ENCODE measurements at regions not wholly inside any gene's neighbourhood (a gene's known extent, or its start where the extent isn't known, plus 50 kb on each side); places are given as distances from the start of the nearest gene placed in this dataset.

- no peak for DNase-seq (ENCODE audit: low read depth, low spot score)
Measured at GRCh38 chr21:23801292-23801691, 1806.0 kb downstream of the MRPL39 start.

GRCh38 chr21:23799376-23799775, 1807.9 kb downstream of the MRPL39 start:
- no peak for DNase-seq (ENCODE audit: low read depth, low spot score)

GRCh38 chr21:23792300-23792699, 1815.0 kb downstream of the MRPL39 start:
- DNase-seq (ENCODE audit: low read depth, low spot score), result no peak

GRCh38 chr21:23789864-23790263, 1817.4 kb downstream of the MRPL39 start:
- no peak for DNase-seq (ENCODE audit: low read depth, low spot score)

GRCh38 chr21:23780326-23780725, 1827.0 kb downstream of the MRPL39 start:
- no peak for DNase-seq (ENCODE audit: low read depth, low spot score)

GRCh38 chr21:23743821-23744220, 1863.5 kb downstream of the MRPL39 start:
- DNase-seq (ENCODE audit: low read depth, low spot score), result no peak

GRCh38 chr21:23740463-23740862, 1866.8 kb downstream of the MRPL39 start:
- DNase-seq (ENCODE audit: low read depth, low spot score), result no peak

GRCh38 chr21:23732776-23733175, 1874.5 kb downstream of the MRPL39 start:
- no peak for DNase-seq (ENCODE audit: low read depth, low spot score)

- DNase-seq (ENCODE audit: low read depth, low spot score), result no peak
Measured at GRCh38 chr21:23729331-23729730, 1878.0 kb downstream of the MRPL39 start.

- no peak for DNase-seq (ENCODE audit: low read depth, low spot score)
Measured at GRCh38 chr21:23725576-23725975, 1881.7 kb downstream of the MRPL39 start.

- DNase-seq (ENCODE audit: low read depth, low spot score), result no peak
Measured at GRCh38 chr21:23718446-23719285, 1888.6 kb downstream of the MRPL39 start.

- no peak for DNase-seq (ENCODE audit: low read depth, low spot score)
Measured at GRCh38 chr21:23712166-23712565, 1895.1 kb downstream of the MRPL39 start.

GRCh38 chr21:23706431-23706830, 1900.8 kb downstream of the MRPL39 start:
- DNase-seq (ENCODE audit: low read depth, low spot score), result no peak

GRCh38 chr21:23699402-23699801, 1907.9 kb downstream of the MRPL39 start:
- no peak for DNase-seq (ENCODE audit: low read depth, low spot score)

- DNase-seq (ENCODE audit: low read depth, low spot score), result no peak
Measured at GRCh38 chr21:23698619-23699018, 1908.7 kb downstream of the MRPL39 start.

- no peak for DNase-seq (ENCODE audit: low read depth, low spot score)
Measured at GRCh38 chr21:23695443-23695842, 1911.8 kb downstream of the MRPL39 start.

GRCh38 chr21:23694390-23694789, 1912.9 kb downstream of the MRPL39 start:
- DNase-seq (ENCODE audit: low read depth, low spot score), result no peak

- no peak for DNase-seq (ENCODE audit: low read depth, low spot score)
Measured at GRCh38 chr21:23690316-23690715, 1917.0 kb downstream of the MRPL39 start.

GRCh38 chr21:23686737-23687523, 1920.4 kb downstream of the MRPL39 start:
- no peak for DNase-seq (ENCODE audit: low read depth, low spot score)

- no peak for DNase-seq (ENCODE audit: low read depth, low spot score)
Measured at GRCh38 chr21:23684431-23684830, 1922.8 kb downstream of the MRPL39 start.

GRCh38 chr21:23664193-23664694, 1943.0 kb downstream of the MRPL39 start:
- no peak for DNase-seq (ENCODE audit: low read depth, low spot score)

- no peak for DNase-seq (ENCODE audit: low read depth, low spot score)
Measured at GRCh38 chr21:23660560-23660959, 1946.7 kb downstream of the MRPL39 start.

GRCh38 chr21:23644768-23645167, 1962.5 kb downstream of the MRPL39 start:
- no peak for DNase-seq (ENCODE audit: low read depth, low spot score)

Measured in activated CD4-positive, CD25-positive, alpha-beta regulatory T cell treated with anti-CD3 and anti-CD28 coated beads, Interleukin-2, amount 50 U/mL, for 16 hours (primary cell).